Pulmonary artery endothelial cell (primary cell): ENCODE measurements at regions not wholly inside any gene's neighbourhood (a gene's known extent, or its start where the extent isn't known, plus 50 kb on each side); places are given as distances from the start of the nearest gene placed in this dataset.
"Not testable (repeated sequence)": the region's sequence is repeated elsewhere in the genome, so short reads cannot be mapped to it uniquely, and the experiment has no call there.

ENCODE experiments used
- DNase-seq: peaks from one replicate; pipeline ENCODE4 v3.0.0-alpha.2; 2011; ENCODE audit warnings: low read depth, low spot score

GRCh38 chr6:4725136-4725760 lies 51.0 kb upstream of the CDYL start:
- not testable (repeated sequence) for DNase-seq

- DNase-seq, result not testable (repeated sequence)
Observed at GRCh38 chr6:4724727-4725126, 51.5 kb upstream of the CDYL start.

- DNase-seq, result no peak
Observed at GRCh38 chr6:4723383-4723782, 52.8 kb upstream of the CDYL start.

- not testable (repeated sequence) for DNase-seq
Observed at GRCh38 chr6:4721368-4721767, 54.8 kb upstream of the CDYL start.

- no peak for DNase-seq
Observed at GRCh38 chr6:4719491-4719890, 56.7 kb upstream of the CDYL start.

GRCh38 chr6:4717856-4718255 lies 58.3 kb upstream of the CDYL start:
- DNase-seq, result no peak

GRCh38 chr6:4717124-4717523 lies 59.1 kb upstream of the CDYL start:
- DNase-seq, result no peak

- no peak for DNase-seq
Observed at GRCh38 chr6:4714961-4715501, 61.2 kb upstream of the CDYL start.

GRCh38 chr6:4712291-4712690 lies 63.9 kb upstream of the CDYL start:
- no peak for DNase-seq

- DNase-seq, result no peak
Observed at GRCh38 chr6:4707011-4707410, 69.2 kb upstream of the CDYL start.

GRCh38 chr6:4705809-4706208 lies 70.4 kb upstream of the CDYL start:
- no peak for DNase-seq

GRCh38 chr6:4703382-4703781 lies 72.8 kb upstream of the CDYL start:
- DNase-seq, result no peak

GRCh38 chr6:4698901-4699659 lies 77.1 kb upstream of the CDYL start:
- no peak for DNase-seq

- no peak for DNase-seq
Observed at GRCh38 chr6:4693173-4693970, 82.8 kb upstream of the CDYL start.

GRCh38 chr6:4692664-4693063 lies 83.5 kb upstream of the CDYL start:
- no peak for DNase-seq

- DNase-seq, result peak; percentile 44
Observed at GRCh38 chr6:4687989-4688947, 87.9 kb upstream of the CDYL start.

GRCh38 chr6:4687656-4687988 lies 88.6 kb upstream of the CDYL start:
- no peak for DNase-seq

- DNase-seq, result no peak
Observed at GRCh38 chr6:4682431-4683097, 93.6 kb upstream of the CDYL start.

GRCh38 chr6:4678506-4679300 lies 97.5 kb upstream of the CDYL start:
- DNase-seq, result no peak

- DNase-seq, result no peak
Observed at GRCh38 chr6:4677751-4678065, 98.5 kb upstream of the CDYL start.
